ENCODE measurements at regions not wholly inside any gene's neighbourhood (a gene's known extent, or its start where the extent isn't known, plus 50 kb on each side); places are given as distances from the start of the nearest gene placed in this dataset.
"Not testable (repeated sequence)": the region's sequence is repeated elsewhere in the genome, so short reads cannot be mapped to it uniquely, and the experiment has no call there.

DNA sequence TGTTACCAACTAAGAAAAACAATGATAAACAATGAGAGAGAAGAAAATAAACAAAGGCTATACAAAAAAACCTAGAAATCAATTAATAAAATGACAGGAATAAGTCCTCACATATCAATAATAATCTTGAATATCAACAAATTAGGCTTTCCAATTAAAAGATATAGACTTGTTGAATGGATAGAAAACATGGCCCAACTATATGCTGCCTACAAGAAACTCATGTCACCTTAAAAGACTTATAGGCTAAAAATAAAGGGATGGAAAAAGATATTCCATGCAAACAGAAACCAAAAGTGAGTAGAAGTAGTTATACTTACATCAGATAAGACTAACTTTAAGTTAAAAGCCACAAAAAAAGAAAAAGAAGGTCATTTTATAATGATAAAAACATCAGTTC, 183.9 kb downstream of the MYRFL start:
- ChIA-PET POLR2A (no interaction called here), CTCF (no interaction called here)
- TF ChIP-seq, protein P1, sequence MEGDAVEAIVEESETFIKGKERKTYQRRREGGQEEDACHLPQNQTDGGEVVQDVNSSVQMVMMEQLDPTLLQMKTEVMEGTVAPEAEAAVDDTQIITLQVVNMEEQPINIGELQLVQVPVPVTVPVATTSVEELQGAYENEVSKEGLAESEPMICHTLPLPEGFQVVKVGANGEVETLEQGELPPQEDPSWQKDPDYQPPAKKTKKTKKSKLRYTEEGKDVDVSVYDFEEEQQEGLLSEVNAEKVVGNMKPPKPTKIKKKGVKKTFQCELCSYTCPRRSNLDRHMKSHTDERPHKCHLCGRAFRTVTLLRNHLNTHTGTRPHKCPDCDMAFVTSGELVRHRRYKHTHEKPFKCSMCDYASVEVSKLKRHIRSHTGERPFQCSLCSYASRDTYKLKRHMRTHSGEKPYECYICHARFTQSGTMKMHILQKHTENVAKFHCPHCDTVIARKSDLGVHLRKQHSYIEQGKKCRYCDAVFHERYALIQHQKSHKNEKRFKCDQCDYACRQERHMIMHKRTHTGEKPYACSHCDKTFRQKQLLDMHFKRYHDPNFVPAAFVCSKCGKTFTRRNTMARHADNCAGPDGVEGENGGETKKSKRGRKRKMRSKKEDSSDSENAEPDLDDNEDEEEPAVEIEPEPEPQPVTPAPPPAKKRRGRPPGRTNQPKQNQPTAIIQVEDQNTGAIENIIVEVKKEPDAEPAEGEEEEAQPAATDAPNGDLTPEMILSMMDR (IDR thresholded peaks at IDR 0.05; ENCODE audit: low read depth, low read length) = no peak
- no peaks in the 10 kb centered on the region for H3K27me3 ChIP-seq (ENCODE audit: control insufficient read depth, insufficient read depth, low read length)
- H3K4me3 ChIP-seq (ENCODE audit: low read depth, low read length) = no peak overlapping the region
- no peaks in the 10 kb centered on the region for H3K9me3 ChIP-seq (ENCODE audit: control insufficient read depth, insufficient read depth, low read length)
- H3K27ac ChIP-seq (ENCODE audit: low read depth, low read length) = no peak overlapping the region
- no peak for DNase-seq (ENCODE audit: low read depth, low spot score)

DNA sequence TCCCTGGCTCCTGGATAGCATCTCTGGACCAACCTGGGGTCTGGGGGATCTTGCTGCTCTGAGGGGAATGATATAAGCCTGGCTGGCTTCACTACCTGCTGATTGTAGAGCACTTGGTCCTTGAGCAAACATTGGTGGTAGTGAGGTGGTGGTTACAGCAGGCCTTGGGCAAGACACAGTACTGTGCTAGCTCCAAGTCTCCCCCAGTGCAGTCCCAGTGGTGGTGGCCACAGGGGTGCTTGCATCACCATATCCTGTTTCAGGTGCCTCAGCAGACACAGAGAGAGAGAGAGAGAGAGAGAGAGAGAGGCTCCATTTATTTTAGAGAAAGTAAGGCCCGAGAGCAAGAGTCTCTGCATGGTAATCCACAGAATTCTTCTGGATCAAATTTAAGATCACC, 186.3 kb downstream of the MYRFL start:
- Histone ChIP-seq H3K27ac (ENCODE audit: low read depth, low read length) (no peak overlapping the region), H3K27me3 (ENCODE audit: control insufficient read depth, insufficient read depth, low read length) (no peaks in the 10 kb centered on the region), H3K9me3 (ENCODE audit: control insufficient read depth, insufficient read depth, low read length) (no peaks in the 10 kb centered on the region), H3K4me3 (ENCODE audit: low read depth, low read length) (no peak overlapping the region)
- TF ChIP-seq, protein P1 (IDR thresholded peaks at IDR 0.05; ENCODE audit: low read depth, low read length) = no peak
- ChIA-PET POLR2A (no interaction called here), CTCF (no interaction called here)
- no peak for DNase-seq (ENCODE audit: low read depth, low spot score)

DNA sequence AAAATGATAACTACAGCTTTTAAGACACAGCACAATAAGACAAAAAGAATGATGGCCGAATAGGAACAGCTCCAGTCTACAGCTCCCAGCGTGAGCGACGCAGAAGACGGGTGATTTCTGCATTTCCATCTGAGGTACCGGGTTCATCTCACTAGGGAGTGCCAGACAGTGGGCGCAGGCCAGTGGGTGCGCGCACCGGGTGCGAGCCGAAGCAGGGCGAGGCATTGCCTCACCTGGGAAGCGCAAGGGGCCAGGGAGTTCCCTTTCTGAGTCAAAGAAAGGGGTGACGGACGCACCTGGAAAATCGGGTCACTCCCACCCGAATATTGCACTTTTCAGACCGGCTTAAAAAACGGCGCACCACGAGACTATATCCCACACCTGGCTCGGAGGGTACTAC, 188.0 kb downstream of the MYRFL start:
- CTCF ChIA-PET; POLR2A ChIA-PET; H3K4me3 ChIP-seq (ENCODE audit: low read depth, low read length): not testable (repeated sequence)

DNA sequence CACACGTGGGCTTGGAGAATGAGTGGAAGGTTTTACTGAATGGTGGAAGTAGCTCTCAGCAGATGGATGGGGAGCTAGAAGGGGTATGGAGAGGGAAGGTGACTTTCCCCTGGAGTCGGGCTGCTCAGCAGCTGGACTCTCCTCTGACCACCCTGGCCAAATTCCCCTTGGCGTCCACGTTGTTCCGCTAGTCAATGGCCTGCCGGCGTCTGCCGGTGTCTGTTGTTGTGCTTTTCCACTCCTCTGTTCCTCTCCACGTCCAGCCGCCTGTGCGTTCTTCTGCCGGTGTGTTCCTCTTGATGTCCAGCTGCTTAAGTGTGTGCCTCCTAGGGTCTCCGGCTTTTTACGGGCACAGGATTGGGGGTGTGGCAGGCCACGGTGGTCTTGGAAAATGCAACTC, 203.5 kb downstream of the MYRFL start:
- CTCF ChIA-PET = no interaction called here
- TF ChIP-seq, protein P1 (IDR thresholded peaks at IDR 0.05; ENCODE audit: low read depth, low read length) = no peak
- no peak overlapping the region for H3K27ac ChIP-seq (ENCODE audit: low read depth, low read length)
- no peak for DNase-seq (ENCODE audit: low read depth, low spot score)
- no peaks in the 10 kb centered on the region for H3K27me3 ChIP-seq (ENCODE audit: control insufficient read depth, insufficient read depth, low read length)
- no peak overlapping the region for H3K4me3 ChIP-seq (ENCODE audit: low read depth, low read length)
- no peaks in the 10 kb centered on the region for H3K9me3 ChIP-seq (ENCODE audit: control insufficient read depth, insufficient read depth, low read length)
- POLR2A ChIA-PET = no interaction called here

More for the DNA sequence above, 188.0 kb downstream of the MYRFL start:
- H3K9me3 ChIP-seq (ENCODE audit: control insufficient read depth, insufficient read depth, low read length); DNase-seq (ENCODE audit: low read depth, low spot score); H3K27ac ChIP-seq (ENCODE audit: low read depth, low read length); H3K27me3 ChIP-seq (ENCODE audit: control insufficient read depth, insufficient read depth, low read length): not testable (repeated sequence)

DNA sequence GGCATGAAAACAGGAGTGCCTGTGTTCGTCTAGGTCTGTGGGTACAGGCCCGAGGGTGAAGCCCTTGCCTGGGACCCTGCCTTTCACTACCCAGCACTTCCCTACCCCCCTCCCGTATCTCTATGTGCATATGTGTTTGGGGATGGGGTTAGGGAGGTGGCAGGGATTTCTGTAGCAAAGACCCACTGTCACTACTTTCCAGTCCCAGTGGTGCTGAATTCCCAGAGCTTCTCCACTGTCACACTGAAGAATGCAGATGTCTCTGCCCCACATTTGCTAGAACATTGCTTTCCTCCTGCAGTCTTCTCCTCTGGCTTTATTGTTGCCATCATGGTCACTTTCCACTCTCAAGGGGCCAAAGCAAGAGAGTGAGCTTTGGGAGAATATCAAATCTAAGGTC, 203.9 kb downstream of the MYRFL start:
- CTCF ChIA-PET = no interaction called here
- Histone ChIP-seq H3K9me3 (ENCODE audit: control insufficient read depth, insufficient read depth, low read length) (no peaks in the 10 kb centered on the region), H3K27me3 (ENCODE audit: control insufficient read depth, insufficient read depth, low read length) (no peaks in the 10 kb centered on the region), H3K4me3 (ENCODE audit: low read depth, low read length) (no peak overlapping the region), H3K27ac (ENCODE audit: low read depth, low read length) (no peak overlapping the region)
- DNase-seq (ENCODE audit: low read depth, low spot score) = no peak
- POLR2A ChIA-PET = no interaction called here
- TF ChIP-seq, protein P1 (IDR thresholded peaks at IDR 0.05; ENCODE audit: low read depth, low read length) = no peak

DNA sequence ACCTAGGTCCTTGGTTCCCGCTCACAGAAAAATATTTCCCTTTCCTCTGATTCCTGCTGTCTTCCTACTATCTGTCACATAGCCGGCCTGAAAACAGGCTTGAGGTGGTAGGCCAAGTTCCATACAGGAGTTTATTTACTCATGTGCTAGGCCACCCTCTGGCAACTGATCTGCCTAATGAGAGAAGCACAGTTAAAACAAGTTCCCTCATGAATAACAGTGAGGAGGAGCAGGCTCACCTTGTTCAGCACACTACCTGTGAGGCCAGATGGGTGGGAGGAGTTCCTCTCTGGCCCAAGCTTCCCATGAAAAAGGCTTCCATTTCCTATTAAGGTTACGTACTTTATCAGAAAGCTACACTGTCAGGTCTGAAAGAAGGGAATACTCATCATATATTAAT, 206.0 kb downstream of the MYRFL start:
- Histone ChIP-seq H3K4me3 (ENCODE audit: low read depth, low read length) (no peak overlapping the region), H3K9me3 (ENCODE audit: control insufficient read depth, insufficient read depth, low read length) (no peaks in the 10 kb centered on the region), H3K27me3 (ENCODE audit: control insufficient read depth, insufficient read depth, low read length) (no peaks in the 10 kb centered on the region), H3K27ac (ENCODE audit: low read depth, low read length) (no peak overlapping the region)
- DNase-seq (ENCODE audit: low read depth, low spot score) = no peak
- TF ChIP-seq, protein P1 (IDR thresholded peaks at IDR 0.05; ENCODE audit: low read depth, low read length) = no peak
- POLR2A ChIA-PET = no interaction called here
- CTCF ChIA-PET = interaction anchor here (1.1 kb wide), 1 partner anchor 131 kb away, joined by 4 read pairs; no protein-coding TSS in a partner anchor
